ENCODE measurements at regions not wholly inside any gene's neighbourhood (a gene's known extent, or its start where the extent isn't known, plus 50 kb on each side); places are given as distances from the start of the nearest gene placed in this dataset.

- DNase-seq (ENCODE audit: low read depth in 2 of 3, low spot score in 2 of 3): no peak
Observed at GRCh38 chr1:96649301-96649700, 72.3 kb upstream of the PTBP2 start.

GRCh38 chr1:96651517-96651916, 70.1 kb upstream of the PTBP2 start:
- no peak for DNase-seq (ENCODE audit: low read depth in 2 of 3, low spot score in 2 of 3)

DNA sequence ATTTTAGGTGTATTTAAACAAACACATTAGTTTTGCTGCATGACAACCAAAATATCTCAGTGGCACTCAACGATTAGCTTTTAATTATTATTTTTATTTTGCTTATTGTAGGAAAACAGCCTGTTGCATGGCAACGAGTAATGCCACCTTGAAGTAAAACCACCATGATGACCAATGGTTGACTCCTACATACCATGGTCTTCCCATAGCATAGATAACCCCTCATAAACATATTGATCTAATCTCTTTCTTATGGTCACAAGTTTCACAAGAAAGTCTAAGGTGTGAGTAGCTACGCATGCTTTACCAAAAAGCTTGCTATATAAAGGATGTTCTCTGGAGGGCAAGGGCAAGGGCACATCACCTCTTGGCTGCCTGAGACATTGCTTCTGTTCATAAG, 61.5 kb upstream of the PTBP2 start:
- no peak for DNase-seq (ENCODE audit: low read depth in 2 of 3, low spot score in 2 of 3)

GRCh38 chr1:96660503-96660902, 61.1 kb upstream of the PTBP2 start:
- DNase-seq (ENCODE audit: low read depth in 2 of 3, low spot score in 2 of 3): no peak
